T-helper 1 cell (primary cell): ENCODE measurements at regions not wholly inside any gene's neighbourhood (a gene's known extent, or its start where the extent isn't known, plus 50 kb on each side); places are given as distances from the start of the nearest gene placed in this dataset.

Experiments
- DNase-seq, 5 donors: peaks; one replicate each; pipeline ENCODE4 v3.0.0-alpha.2; 2012 to 2020

GRCh38 chr6:122025104-122025503 is 374.3 kb upstream of the HSF2 start:
- no peak for DNase-seq

DNA sequence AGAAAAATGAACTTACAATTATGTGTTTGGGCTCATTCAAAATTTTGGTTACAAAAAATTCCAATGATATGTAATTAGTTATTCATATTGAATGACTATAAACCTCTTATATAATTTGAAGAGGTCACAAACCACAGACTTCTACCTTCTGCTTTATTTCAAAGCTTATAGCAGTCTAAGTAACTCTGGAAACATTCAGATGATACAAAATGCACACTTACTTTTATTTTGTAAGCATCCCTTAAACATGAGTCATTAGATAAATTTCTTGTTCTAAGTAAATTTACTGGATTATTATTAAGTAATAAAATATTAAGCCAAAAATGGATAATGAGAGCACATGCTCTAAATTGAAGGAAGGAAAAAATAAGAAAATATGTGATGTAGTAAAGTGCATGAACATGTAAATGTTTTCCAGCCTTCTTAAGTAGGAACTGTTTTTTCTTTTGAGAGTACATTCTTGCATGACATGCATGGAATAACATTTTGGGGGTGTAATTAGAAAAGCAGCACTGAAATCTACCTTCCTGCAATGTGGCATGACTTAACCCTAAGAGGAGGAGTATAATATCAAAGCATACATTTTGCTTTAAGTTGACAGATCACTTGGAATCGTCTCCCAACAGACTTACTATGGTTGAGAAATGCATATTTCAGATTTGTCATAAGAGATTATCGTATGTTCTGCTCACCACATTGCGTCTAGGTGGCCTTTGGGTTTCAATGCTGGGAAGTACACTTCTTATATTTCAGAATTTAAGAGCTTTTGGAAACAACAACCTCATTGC is 372.7 kb upstream of the HSF2 start:
- DNase-seq: no peak

DNA sequence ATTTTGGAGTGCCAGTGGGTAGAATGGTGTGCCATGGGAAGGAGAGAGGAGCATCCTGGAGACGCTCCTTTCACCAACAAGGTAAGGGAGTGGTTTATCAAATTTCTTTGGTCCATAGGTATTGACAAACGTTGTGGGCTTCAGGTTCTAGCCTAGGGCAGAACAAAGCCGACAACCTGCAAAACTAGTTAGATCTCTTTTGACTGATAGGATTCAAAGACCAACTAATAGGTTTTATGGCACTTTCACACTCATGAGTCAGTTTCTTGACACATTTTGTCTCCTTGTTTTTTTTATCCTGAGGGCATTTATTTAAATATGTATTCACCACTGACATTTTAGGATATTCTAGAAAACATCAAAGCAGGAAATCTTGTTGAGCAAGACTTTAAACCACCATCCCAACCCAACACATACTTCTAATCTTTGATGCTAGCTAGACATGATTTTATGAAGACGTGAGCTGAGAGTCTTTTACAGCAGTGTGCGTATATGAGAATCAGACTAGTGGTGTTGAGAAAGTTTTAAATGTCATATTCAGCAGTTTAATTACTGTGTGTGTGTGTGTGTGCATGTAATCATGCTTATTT is 370.4 kb upstream of the HSF2 start:
- no peak for DNase-seq

- DNase-seq: peak in 1 of 5 donors; percentile 18
These were observed 365.8 kb upstream of the HSF2 start for GRCh38 chr6:122033564-122034181.

GRCh38 chr6:122035173-122035572 is 364.3 kb upstream of the HSF2 start:
- no peak for DNase-seq

DNA sequence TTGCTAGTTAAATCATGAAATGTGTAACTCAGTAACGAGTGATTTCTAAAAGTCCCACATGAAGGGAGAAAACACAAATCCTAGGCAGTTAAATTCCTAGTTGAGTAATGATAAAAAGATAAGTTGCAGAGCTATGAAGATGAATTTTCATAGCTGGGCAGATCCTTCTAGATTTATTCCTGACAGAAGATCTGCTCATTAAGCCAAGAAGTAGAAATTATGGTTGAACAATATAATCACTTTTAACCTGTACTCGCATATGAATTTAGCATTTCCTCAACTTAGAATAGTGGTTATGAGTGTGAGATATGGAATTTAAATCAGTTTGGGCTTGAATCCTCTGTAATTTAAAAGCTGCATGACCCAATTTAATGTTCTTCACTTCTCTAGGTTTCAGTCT is 359.2 kb upstream of the HSF2 start:
- DNase-seq: no peak

- no peak for DNase-seq
These were observed 357.1 kb upstream of the HSF2 start for GRCh38 chr6:122042380-122042779.

DNA sequence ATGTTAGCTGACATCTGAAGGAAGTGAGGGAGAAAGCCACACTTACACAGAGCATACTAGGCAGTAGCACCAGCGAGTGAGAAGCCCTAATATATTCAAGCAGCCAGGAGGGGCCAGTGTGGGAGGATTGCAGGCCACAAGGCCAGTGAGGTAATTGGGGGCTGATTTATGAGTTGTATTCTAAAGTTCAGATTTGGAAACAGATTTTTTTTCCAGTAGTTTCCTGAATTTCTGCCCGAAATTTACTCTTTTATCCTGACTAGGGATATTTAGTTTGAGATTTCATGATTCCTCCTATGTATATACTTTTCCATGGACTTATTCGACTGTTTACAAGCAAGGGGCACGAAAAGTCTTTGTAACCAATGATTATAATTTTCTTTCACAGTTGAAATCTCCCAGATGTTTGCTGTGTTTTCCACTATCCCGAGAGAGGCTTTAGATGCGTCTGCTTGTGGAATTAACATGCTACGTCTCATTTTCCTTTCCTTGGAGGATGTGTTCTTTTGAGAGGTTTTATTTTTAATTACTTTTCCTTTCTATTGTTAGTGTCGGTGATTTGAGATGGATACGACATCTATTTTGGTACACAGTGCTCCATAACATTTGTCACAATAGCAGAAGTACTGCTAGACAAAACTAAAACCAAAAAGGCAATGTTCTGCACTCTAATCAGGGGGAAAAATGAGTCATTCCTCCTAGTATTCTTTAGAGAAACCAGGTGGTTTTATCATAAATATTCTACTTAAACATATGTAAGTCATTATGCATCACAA is 356.3 kb upstream of the HSF2 start:
- no peak for DNase-seq

DNA sequence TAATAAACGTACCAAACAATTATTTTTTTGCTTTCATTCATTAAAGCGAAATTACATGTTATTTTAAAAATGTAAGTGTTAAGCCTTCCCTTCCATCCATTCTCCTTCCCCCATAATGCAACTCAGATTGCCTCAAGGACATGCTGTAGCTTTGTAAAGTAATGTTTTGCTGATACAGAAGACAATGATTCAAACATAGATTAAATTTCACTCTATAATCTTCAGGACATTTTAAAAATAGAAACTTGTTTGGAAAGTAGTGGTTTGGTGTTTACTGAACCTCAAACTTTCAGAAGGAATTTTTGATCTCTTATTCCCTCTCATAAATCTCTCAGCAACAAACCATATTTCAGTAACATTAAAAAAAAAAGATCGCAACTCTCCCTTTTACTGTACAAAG is 350.9 kb upstream of the HSF2 start:
- no peak for DNase-seq

- DNase-seq: no peak
These were observed 350.1 kb upstream of the HSF2 start for GRCh38 chr6:122049341-122049740.

GRCh38 chr6:122050242-122050755 is 349.2 kb upstream of the HSF2 start:
- DNase-seq: no peak

DNA sequence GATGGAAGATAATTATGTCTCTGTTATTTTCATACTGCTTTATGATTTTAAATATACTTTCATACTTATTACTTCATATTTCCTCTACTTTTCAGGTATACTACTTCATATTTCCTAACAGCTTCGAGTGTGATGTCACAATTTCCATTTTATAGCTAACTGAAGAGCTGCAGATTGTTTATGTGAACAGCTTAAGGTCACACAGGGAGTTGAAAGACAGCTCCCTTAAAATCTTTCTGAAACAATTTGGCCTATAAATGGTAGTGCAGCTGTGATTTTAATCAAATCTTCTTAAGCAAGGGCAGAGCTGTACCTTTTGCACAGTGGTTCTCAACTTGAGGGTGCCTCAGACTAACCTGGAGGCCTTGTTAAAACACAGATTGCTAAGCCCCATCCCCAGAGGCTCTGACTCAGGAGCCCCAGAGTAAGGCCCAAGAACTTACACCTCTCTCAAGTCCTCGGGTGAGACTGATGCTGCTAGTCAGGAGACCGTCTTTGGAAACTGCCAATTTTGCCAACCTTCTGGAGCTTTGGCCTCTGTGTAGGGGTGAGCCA is 347.0 kb upstream of the HSF2 start:
- DNase-seq: no peak

GRCh38 chr6:122059918-122060317 is 339.5 kb upstream of the HSF2 start:
- no peak for DNase-seq

DNA sequence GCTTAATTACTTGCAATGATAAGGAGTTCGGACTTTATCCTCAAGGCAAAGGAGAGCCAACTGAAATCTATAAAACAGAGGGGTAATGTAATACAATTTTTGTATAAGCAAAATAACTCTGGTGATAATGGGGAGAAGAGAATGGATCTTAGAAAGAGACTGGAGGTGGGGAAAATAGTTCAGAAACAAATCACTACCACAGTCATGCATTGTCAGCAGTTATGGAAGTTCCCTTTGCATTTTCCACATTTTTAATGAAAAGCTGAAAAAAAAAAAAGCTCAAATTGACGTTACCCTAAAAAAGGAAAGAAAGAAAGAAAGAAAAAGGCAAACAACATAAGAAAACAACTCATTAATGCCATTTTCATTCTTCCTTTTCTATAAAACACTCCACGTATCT is 337.6 kb upstream of the HSF2 start:
- no peak for DNase-seq

DNA sequence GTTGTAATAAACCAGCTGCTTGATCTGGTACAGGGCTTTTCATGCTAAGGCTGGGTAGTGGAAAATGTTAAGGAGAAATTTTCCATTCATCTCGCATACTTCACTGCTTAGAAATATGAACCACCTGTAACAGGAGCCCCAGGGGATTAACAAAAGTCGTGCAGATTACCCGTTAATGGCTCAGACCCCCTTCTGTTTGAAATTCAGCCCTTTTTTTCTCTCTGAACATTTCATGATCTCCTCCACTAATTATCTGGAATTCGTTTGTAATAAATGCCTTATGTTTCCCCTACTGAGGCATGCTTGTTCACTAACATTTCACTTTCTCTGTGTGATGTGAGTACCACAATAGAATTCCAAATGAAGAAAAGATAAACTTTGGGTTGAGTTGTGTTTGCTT is 336.4 kb upstream of the HSF2 start:
- no peak for DNase-seq

DNA sequence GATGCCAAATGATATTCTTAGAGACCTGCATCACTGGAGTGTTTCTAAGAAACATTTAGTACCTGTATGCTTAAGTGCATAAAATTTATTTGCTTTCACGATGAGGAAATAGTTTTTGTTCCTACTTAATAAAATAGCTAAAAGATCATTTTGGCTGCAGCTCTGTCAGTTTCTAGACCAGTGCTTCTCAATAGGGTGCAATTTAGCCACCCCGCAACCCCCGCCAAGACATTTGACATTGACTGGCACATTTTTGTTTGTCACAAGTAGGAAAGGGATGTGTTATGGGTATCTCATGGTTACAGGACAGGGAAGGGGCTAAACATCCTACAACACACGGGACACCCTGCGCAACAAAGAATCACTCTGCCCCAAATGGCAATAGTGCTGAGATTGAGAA is 335.7 kb upstream of the HSF2 start:
- DNase-seq: no peak

- no peak for DNase-seq
These were observed 333.3 kb upstream of the HSF2 start for GRCh38 chr6:122066200-122066599.

GRCh38 chr6:122068291-122068769 is 331.1 kb upstream of the HSF2 start:
- DNase-seq: no peak

DNA sequence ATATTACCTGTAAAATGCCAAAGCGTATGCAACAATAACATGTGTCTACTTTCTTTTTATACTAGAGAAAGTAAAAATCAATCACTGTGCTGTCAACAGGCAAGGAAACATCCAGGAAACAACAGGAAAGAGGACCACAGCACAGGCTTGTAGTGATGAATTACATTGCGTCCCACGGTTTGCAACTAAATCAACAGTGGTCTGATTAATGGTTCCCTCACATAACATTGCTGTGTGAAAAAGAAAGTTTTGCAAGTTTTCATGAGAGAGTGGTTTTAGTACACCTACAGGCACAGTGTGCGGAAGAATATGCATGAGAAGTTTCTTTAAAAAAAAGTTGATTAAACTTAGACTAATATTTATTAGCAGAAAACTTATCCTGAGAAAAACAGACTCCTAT is 329.5 kb upstream of the HSF2 start:
- no peak for DNase-seq

DNA sequence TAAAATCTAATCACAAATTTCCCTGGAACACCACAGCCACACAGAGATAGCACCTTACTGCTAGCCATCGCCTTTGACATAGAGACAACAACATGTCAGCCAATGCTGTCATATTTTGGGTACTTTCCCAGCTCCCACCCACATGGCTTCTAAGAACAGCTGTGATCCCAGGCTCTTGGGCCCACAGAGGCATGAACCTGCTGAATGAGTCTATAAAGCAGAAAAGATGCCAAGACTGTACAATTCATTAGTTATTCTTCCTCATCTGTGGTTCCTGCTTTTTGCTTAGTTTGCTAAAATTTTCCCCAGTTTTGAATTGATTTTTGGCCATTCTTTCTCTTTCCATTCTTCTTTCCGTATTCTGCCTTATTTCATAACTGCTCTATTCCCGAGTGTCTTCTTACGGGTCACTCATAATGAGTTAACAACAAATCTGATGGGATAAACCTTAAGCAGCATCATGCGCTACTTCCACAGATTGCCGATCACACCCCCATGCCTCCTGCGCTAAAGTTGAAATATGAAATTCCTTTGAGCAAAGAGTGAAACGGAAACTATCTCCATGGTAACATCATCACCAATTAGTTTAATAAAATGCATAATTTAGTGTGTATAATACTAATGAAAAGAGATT is 327.3 kb upstream of the HSF2 start:
- no peak for DNase-seq

DNA sequence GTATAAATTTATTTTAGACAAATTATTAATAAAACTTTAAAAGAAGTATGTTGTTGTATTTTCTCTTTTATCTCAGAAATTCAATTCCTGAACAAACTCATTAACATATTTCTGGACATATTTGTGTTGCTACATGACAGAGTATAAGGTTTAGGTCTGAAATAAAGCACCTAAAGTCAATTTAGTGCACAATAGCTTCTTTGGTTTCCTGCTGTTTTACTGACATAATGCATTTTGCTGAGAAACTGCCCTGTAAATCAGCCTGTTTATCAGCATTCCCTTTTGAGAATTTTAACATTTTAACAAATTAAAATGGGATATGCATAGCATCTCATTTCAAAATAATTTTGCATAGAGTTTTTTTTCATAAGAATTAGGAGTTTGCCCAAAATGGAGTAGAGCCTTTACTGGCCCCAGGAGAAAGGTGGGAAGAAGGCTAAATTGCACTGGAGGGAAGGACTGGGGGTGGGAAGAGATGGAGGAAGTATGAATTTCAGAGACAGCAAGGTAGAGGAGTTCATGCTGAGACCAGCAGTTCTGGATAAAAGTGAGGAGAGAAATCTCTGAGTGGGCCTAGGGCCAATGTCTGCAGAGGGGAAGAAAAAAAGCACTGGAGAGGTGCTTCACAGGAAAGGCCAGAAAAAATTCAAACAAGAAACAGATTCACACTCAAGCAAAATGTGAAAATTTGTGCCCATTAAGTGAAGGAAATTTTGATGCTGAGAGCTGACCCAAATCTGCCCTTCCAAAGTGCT is 324.2 kb upstream of the HSF2 start:
- no peak for DNase-seq

GRCh38 chr6:122075917-122076316 is 323.5 kb upstream of the HSF2 start:
- no peak for DNase-seq
